ENCODE measurements at regions not wholly inside any gene's neighbourhood (a gene's known extent, or its start where the extent isn't known, plus 50 kb on each side); places are given as distances from the start of the nearest gene placed in this dataset.

DNA sequence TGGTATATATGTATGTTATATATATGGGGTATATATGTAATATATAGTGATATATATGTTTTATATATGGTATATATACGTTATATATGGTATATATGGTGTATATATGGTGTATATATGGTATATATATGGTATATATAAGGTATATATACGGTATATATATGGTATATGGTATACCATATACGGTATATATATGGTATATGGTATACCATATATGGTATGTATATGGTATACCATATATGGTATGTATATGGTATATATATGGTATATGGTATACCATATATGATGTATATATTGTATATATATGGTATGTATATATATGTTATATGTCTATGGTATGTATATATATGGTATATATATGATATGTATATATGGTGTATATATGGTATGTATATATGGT is 447.7 kb upstream of the USP24 start:
- no peak for DNase-seq (ENCODE audit: low read depth in 1 of 2, low spot score in 2 of 2)
- Histone ChIP-seq H3K18ac (ENCODE audit: extremely low read depth, low read length) (no peak overlapping the region), H2AFZ (ENCODE audit: low read length) (no peak overlapping the region), H3K79me2 (ENCODE audit: control insufficient read depth in 1 of 2, insufficient read depth in 2 of 2, low read length in 2 of 2) (no peaks in the 10 kb centered on the region), H2AK5ac (ENCODE audit: low read depth, low read length) (no peak overlapping the region), H4K91ac (replicated peaks; ENCODE audit: insufficient read length, low read length) (no peak overlapping the region), H2BK12ac (ENCODE audit: low read depth, low read length) (no peak overlapping the region), H3K4ac (replicated peaks; ENCODE audit: insufficient read length, low read depth, low read length) (no peak overlapping the region), H3K4me1 (replicated peaks in 1 of 4; ENCODE audit: control insufficient read depth in 3 of 4, insufficient read depth in 4 of 4, low read length in 3 of 4) (peaks cover 0 to 3% (median 2%) of the 10 kb centered on the region in 4 experiments; a peak in 4 of 7 replicates), H3K23ac (ENCODE audit: insufficient read length) (no peak overlapping the region), H3K23me2 (ENCODE audit: low read depth, low read length) (no peaks in the 10 kb centered on the region), H3K4me3 (ENCODE audit: extremely low read depth in 1 of 4, insufficient read depth in 2 of 4, low read depth in 3 of 4, low read length in 4 of 4) (no peak overlapping the region), H3K36me3 (ENCODE audit: control insufficient read depth in 2 of 4, insufficient read depth in 4 of 4, low read length in 3 of 4) (no peaks in the 10 kb centered on the region), H3K27me3 (replicated peaks in 1 of 4; ENCODE audit: control insufficient read depth in 3 of 4, extremely low read depth in 1 of 4, insufficient read depth in 3 of 4, low read length in 3 of 4) (no peaks in the 10 kb centered on the region), H2BK120ac (replicated peaks; ENCODE audit: low read depth, low read length) (no peak overlapping the region), H4K5ac (ENCODE audit: insufficient read length, low read depth, low read length) (no peak overlapping the region), H3K79me1 (ENCODE audit: low read depth, low read length) (no peaks in the 10 kb centered on the region), H3K14ac (ENCODE audit: insufficient read length) (no peak overlapping the region), H2BK5ac (ENCODE audit: low read depth, low read length) (no peak overlapping the region), H3K56ac (replicated peaks; ENCODE audit: insufficient read length, low read depth, low read length) (no peak overlapping the region), H3K4me2 (ENCODE audit: insufficient read depth in 1 of 2, low read depth in 2 of 2, low read length in 2 of 2) (no peak overlapping the region), H3K9ac (replicated peaks in 1 of 4; ENCODE audit: extremely low read depth in 1 of 4, low read depth in 3 of 4, low read length in 3 of 4) (no peak overlapping the region), H2BK15ac (ENCODE audit: low read length) (no peak overlapping the region), H3K27ac (ENCODE audit: low read depth, low read length) (no peak overlapping the region), H4K20me1 (replicated peaks in 1 of 2; ENCODE audit: control insufficient read depth in 1 of 2, insufficient read depth in 2 of 2, low read length in 2 of 2) (no peaks in the 10 kb centered on the region), H3K9me3 (ENCODE audit: insufficient read depth in 2 of 2, low read depth in 1 of 2, low read length in 1 of 2) (peaks cover 0 to 9% of the 10 kb centered on the region in 2 experiments; a peak in 2 of 4 replicates), H2BK20ac (ENCODE audit: low read length) (no peak overlapping the region), H4K8ac (ENCODE audit: extremely low read depth, insufficient read depth, low read length) (no peak overlapping the region)
- 85% methylated on average over 3 of the region's 3 CpGs; no CpG with 5 or more reads in 1 of the 2 experiments for WGBS, 2 experiments (ENCODE audit: extremely low coverage in 1 of 2, insufficient coverage in 1 of 2, insufficient read length in 1 of 2, insufficient replicate concordance in 2 of 2, low coverage in 1 of 2, low lambda C conversion rate in 2 of 2, missing lambda C conversion rate in 1 of 2)
- ChIA-PET POLR2A (ENCODE audit: partially characterized antibody) (no interaction called here), CTCF (ENCODE audit: partially characterized antibody) (no interaction called here)
- TF ChIP-seq KDM4A (IDR thresholded peaks at IDR 0.05; ENCODE audit: low read depth, low read length, severe bottlenecking), result no peak
- no peak for TF ChIP-seq NANOG (IDR thresholded peaks at IDR 0.05; ENCODE audit: insufficient read depth, low read depth, low read length, poor library complexity, severe bottlenecking)
- no peak for TF ChIP-seq RFX5 (IDR thresholded peaks at IDR 0.05; ENCODE audit: borderline replicate concordance, low read depth, low read length)
- no peak for TF ChIP-seq TBP (IDR thresholded peaks at IDR 0.05; ENCODE audit: low read depth, low read length)
- no peak for TF ChIP-seq PHF8 (conservative IDR thresholded peaks at IDR 0.05; ENCODE audit: low read depth, low read length)
- no peak for TF ChIP-seq HDAC6 (IDR thresholded peaks at IDR 0.05; ENCODE audit: low read depth, low read length)
- TF ChIP-seq CBX8 (IDR thresholded peaks at IDR 0.05; ENCODE audit: borderline replicate concordance, low read depth, low read length), result no peak
- TF ChIP-seq CTBP2 (IDR thresholded peaks at IDR 0.05; ENCODE audit: borderline replicate concordance, insufficient read depth, insufficient read length, low read length), result no peak
- no peak for TF ChIP-seq TEAD4 (IDR thresholded peaks at IDR 0.05; ENCODE audit: low read depth, low read length)
- TF ChIP-seq FOSL1 (IDR thresholded peaks at IDR 0.05; ENCODE audit: insufficient read depth, low read depth, low read length), result no peak
- no peak for TF ChIP-seq EP300 (IDR thresholded peaks at IDR 0.05; ENCODE audit: borderline replicate concordance in 1 of 2, low read depth in 2 of 2, low read length in 2 of 2)
- no peak for TF ChIP-seq SP1 (IDR thresholded peaks at IDR 0.05; ENCODE audit: low read depth, low read length)
- FAIRE-seq, result no peak
